ENCODE measurements at regions not wholly inside any gene's neighbourhood (a gene's known extent, or its start where the extent isn't known, plus 50 kb on each side); places are given as distances from the start of the nearest gene placed in this dataset.
A peak's percentile ranks its signal among the peaks of the same experiment; 100 is the strongest.

DNA sequence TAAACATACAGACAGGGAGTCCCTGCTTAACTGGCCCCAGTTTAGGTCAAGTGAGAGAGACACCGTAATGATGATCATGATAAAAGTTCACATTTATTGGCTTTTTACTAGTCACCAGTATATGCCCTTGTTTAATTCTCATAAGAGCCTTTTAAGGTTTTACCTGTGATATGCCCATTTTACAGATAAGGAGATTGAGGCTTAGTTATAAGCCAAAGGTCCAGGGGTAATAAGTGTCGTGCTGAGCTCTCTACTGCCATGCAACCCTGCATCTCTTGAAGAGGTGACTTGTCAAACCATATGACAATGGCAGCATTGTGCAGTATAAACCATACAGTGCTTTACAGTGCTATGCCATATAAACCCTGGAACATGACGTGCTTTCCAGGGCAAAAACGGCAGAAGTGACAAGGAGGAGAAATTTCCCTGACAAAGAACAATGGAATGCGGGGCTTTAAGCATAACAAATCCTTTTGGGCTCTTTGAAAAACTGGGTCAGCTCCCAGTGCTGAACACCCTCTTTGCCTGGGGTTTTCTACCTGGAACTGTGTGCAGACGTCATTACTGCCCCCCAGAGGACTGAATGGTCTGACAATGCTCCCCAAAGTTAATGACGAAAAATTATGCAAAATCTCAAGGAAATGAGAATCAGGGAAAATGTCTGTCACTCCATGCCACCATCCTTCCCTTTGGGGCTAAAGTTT, 59.7 kb upstream of the C14orf132 start:
- DNase-seq, result peak in 1 of 3 experiments; percentile 29

DNA sequence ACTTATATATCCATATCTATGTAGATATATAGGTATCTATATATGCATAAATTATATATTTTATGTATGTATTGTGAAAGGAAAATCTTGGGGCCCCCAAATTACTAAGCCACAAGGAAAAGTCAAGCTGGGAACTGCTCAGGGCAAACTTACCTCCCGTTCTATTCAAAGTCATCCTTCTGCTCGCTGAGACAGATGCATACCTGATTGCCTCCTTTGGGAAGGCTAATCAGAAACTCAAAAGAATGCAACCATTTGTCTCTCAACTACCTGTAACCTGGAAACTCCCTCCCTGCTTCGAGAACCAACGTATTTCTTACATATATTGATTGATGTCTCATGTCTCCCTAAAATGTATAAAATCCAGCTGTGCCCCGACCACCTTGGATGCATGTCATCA, 58.8 kb upstream of the C14orf132 start:
- no peak for DNase-seq

DNA sequence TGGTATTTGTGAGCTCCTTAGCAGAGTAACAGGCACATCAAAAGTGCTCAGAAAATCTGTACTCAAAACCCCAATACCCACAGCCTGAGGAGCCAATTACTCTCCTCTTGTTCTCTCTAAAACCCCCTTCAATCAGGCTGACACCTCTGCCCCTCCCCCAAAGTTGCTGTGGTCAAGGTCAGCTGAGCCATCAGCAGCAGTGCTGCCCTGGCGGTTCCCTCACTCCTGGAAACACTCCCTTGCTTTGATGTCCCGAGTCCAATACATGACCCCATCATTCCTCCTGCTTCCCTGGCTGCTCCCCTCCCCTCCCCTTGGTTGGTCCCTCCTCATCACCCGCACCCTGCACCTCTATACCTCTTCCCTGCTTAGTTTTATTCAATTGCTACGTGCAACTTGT, 57.2 kb upstream of the C14orf132 start:
- peak in 2 of 3 experiments; percentile 46 to 72 for DNase-seq

DNA sequence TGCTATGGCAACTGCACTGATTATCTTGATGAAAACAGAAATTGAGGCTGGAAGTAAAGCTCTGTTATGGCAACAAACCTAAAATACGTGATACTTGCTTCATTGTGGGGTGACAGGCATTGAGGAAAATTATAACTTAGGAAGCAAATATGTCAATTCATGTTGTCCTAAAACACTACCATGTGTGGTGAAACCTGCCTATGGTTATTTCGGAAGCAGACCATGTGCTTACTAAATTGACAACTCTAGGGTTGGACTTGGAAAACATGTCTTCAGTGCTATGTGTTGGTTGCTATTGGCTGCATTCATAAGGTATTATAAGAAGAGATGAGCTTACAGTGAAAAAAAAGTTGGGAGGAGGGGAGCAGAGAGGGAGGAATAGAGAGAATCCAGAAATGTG, 55.0 kb upstream of the C14orf132 start:
- DNase-seq, result no peak

Data from NCI-H1417 (cell line).